ENCODE measurements at regions not wholly inside any gene's neighbourhood (a gene's known extent, or its start where the extent isn't known, plus 50 kb on each side); places are given as distances from the start of the nearest gene placed in this dataset.
"Not testable (repeated sequence)": the region's sequence is repeated elsewhere in the genome, so short reads cannot be mapped to it uniquely, and the experiment has no call there.

DNA sequence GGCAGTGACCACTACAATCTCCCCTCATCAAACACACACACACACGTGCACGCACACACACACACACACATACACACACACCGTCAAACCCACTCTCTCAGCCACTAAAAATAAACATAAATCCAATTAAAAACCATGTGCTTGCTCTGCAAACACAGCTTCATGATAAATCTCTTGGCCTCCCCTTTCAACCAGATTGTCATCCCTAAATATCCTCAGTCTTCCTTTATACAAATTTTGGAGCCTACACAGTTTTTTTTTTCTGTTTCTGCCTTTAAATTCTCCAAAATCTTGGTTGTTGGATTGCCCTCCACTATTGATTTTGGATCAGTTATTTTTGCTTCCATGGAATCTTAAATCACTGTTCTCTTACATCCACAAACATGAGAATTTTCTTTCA, 245.6 kb downstream of the SATB1 start:
- H3K4me1 ChIP-seq, result no peaks in the 10 kb centered on the region
- no peak overlapping the region for H3K27ac ChIP-seq
- H3K4me3 ChIP-seq, result no peak overlapping the region
- H3K9me3 ChIP-seq, result no peaks in the 10 kb centered on the region
- DNase-seq, result no peak
- H3K36me3 ChIP-seq, result no peaks in the 10 kb centered on the region
- H3K27me3 ChIP-seq, result no peaks in the 10 kb centered on the region
- intact Hi-C loops (cut with DNase I), result no loop called here
- no peak for TF ChIP-seq CTCF (IDR thresholded peaks at IDR 0.05)
- no peak overlapping the region for H3K9ac ChIP-seq (ENCODE audit: low read depth in 2 of 2, low read length in 2 of 2)

GRCh38 chr3:18177271-18177670, 247.9 kb downstream of the SATB1 start:
- H3K36me3 ChIP-seq, result no peaks in the 10 kb centered on the region
- no peaks in the 10 kb centered on the region for H3K27me3 ChIP-seq
- no peak overlapping the region for H3K4me3 ChIP-seq
- H3K4me1 ChIP-seq, result no peaks in the 10 kb centered on the region
- no peak overlapping the region for H3K9ac ChIP-seq (ENCODE audit: low read depth in 2 of 2, low read length in 2 of 2)
- intact Hi-C loops (cut with DNase I), result no loop called here
- no peak for DNase-seq
- H3K9me3 ChIP-seq, result no peaks in the 10 kb centered on the region
- no peak for TF ChIP-seq CTCF (IDR thresholded peaks at IDR 0.05)
- H3K27ac ChIP-seq, result no peak overlapping the region

DNA sequence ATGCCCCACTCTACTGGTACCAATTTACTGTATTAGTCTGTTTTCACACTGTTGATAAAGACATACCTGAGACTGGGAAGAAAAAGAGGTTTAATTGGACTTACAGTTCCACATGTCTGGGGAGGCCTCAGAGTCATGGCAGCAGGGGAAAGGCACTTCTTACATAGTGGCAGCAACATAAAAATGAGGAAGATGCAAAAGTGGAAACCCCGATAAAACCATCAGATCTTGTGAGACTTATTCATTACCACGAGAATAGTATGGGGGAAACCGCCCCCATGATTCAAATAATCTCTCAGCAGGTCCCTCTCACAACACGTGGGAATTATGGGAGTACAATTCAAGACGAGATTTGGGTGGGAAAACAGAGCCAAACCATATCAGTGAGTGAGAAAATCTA, 251.2 kb downstream of the SATB1 start:
- H3K27ac ChIP-seq; H3K9me3 ChIP-seq; H3K36me3 ChIP-seq; H3K9ac ChIP-seq (ENCODE audit: low read depth in 2 of 2, low read length in 2 of 2); H3K4me1 ChIP-seq; H3K27me3 ChIP-seq; DNase-seq; H3K4me3 ChIP-seq: not testable (repeated sequence)
- intact Hi-C loops (cut with DNase I), result loop anchor here (2.0 kb wide), 1 partner anchor 31 kb away; no protein-coding TSS in a partner anchor

DNA sequence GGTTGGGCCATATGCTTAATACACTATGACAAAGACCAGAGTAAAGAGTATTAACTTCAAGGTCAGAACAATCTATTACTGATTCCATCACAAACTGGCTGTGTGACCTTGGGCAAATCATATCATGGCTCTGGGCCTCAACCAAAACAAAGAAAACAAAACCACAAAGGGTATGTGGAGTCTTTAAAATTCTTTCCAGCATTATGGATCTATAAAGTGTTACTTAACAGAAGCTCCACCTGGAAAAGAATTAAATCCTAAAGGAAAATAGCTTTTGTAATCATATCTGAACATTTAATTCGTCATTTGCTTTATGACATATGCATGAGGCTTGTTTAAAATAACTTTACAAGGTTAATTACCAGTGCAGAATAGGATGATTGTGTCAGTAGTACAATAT, 265.5 kb downstream of the SATB1 start:
- intact Hi-C loops (cut with DNase I), result no loop called here
- Histone ChIP-seq H3K9ac (ENCODE audit: low read depth in 2 of 2, low read length in 2 of 2) (no peak overlapping the region), H3K4me1 (no peaks in the 10 kb centered on the region), H3K27ac (no peak overlapping the region), H3K4me3 (no peak overlapping the region), H3K9me3 (no peaks in the 10 kb centered on the region), H3K36me3 (no peaks in the 10 kb centered on the region), H3K27me3 (no peaks in the 10 kb centered on the region)
- no peak for TF ChIP-seq CTCF (IDR thresholded peaks at IDR 0.05)
- no peak for DNase-seq

DNA sequence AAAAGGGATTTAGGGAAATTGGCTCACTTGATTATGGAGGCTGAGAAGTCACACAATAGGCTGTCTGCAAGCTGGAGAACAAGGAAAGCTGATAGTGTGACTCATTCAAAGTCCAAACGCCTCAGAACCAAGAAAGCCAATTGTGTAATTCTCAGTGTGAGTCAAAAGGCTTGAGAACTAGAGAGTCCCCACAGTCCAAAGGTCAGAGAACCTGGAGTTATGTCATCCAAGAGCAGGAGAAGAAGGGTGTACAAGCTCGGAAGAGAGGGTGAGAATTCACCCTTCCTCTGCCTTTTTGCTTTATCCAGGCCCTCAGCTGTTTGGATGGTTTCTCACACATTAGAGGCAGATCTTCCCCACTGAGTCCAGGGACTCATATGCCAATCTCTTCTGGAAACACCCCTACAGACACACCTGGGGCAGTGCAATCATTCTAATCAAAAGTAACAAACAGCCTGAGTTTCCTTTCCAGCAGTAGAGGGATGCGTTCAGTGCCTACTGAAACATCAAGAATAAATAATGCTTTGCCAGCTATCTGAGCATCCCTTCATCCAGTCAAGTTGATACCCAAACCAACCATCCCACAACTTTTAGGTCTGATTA, 271.5 kb downstream of the SATB1 start:
- intact Hi-C loops (cut with DNase I), result no loop called here
- Histone ChIP-seq H3K27me3 (no peaks in the 10 kb centered on the region), H3K4me1 (no peaks in the 10 kb centered on the region), H3K4me3 (no peak overlapping the region), H3K9me3 (no peaks in the 10 kb centered on the region), H3K9ac (ENCODE audit: low read depth in 2 of 2, low read length in 2 of 2) (no peak overlapping the region), H3K27ac (no peak overlapping the region), H3K36me3 (no peaks in the 10 kb centered on the region)
- no peak for TF ChIP-seq CTCF (IDR thresholded peaks at IDR 0.05)
- DNase-seq, result peak; percentile 34

DNA sequence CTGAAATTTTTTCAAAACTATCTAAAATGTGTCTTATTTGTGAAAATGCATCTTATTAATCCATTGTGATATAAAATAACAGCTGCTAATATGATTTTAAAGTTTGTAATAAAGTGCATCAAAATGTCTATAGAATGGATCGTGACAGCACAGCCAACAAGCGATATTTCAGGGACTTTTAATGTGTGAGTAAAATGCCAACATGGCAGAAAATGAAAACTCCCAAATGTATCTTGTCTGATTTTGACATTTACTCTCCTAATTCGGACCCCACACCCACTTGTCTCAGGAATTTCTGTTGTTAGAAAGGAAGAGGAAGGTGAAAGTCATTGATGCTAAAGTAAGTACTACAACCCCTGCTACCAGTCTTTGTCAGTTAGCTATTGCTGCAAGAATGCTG, 273.9 kb downstream of the SATB1 start:
- no peaks in the 10 kb centered on the region for H3K4me1 ChIP-seq
- H3K27ac ChIP-seq, result no peak overlapping the region
- H3K9me3 ChIP-seq, result no peaks in the 10 kb centered on the region
- no peak overlapping the region for H3K4me3 ChIP-seq
- DNase-seq, result no peak
- H3K27me3 ChIP-seq, result no peaks in the 10 kb centered on the region
- no peaks in the 10 kb centered on the region for H3K36me3 ChIP-seq
- intact Hi-C loops (cut with DNase I), result no loop called here
- H3K9ac ChIP-seq (ENCODE audit: low read depth in 2 of 2, low read length in 2 of 2), result no peak overlapping the region
- TF ChIP-seq CTCF (IDR thresholded peaks at IDR 0.05), result no peak
